CD4-positive, alpha-beta T cell (primary cell): ENCODE measurements at regions not wholly inside any gene's neighbourhood (a gene's known extent, or its start where the extent isn't known, plus 50 kb on each side); places are given as distances from the start of the nearest gene placed in this dataset.

Experiments used
- ATAC-seq: fragments of 200-7000 bp; cut with Tn5 transposase; one replicate; pipeline ENCODE4 v1.10.0; 2022; ENCODE audit warnings: mild to moderate bottlenecking; ENCODE audit not compliant: poor library complexity
- CTCF ChIA-PET: fragments of 350-600 bp; sonication (Branson Sonifier 250); formaldehyde crosslinking; loops from one replicate; lab custom pipeline; 2021; ENCODE audit warnings: antibody characterized with exemption, inconsistent platforms; lab: Charles Lee
- POLR2A ChIA-PET: fragments of 350-600 bp; sonication (Branson Sonifier 250); formaldehyde crosslinking; loops from one replicate; lab custom pipeline; 2021; ENCODE audit warnings: antibody characterized with exemption, inconsistent platforms; lab: Charles Lee
- DNase-seq, 14 experiments: peaks; one replicate each; pipeline ENCODE4 v3.0.0-alpha.2; 2013 to 2020; ENCODE audit warnings: mixed read lengths in 2 of 14
- H3K27ac ChIP-seq, 2 donors: one replicate each; pipeline versions ENCODE4 v1.5.1 to v1.7.0; 2013; ENCODE audit warnings: low read length in 2 of 2, low read depth in 1 of 2, mild to moderate bottlenecking in 1 of 2
- H3K27me3 ChIP-seq, 2 experiments: 1 replicate in 1 of 2; 2 replicates in 1 of 2; pipeline versions ENCODE4 v1.6.1 to v1.7.0; 2013; ENCODE audit warnings: low read length in 2 of 2, control low read depth in 1 of 2, mild to moderate bottlenecking in 1 of 2, moderate library complexity in 1 of 2; ENCODE audit not compliant: insufficient read depth in 2 of 2, control insufficient read depth in 1 of 2
- H3K36me3 ChIP-seq: one replicate; pipeline ENCODE4 v1.6.1; 2013; ENCODE audit warnings: low read length, control low read depth; ENCODE audit not compliant: insufficient read depth
- H3K4me1 ChIP-seq: one replicate; pipeline ENCODE4 v1.6.1; 2013; ENCODE audit warnings: low read length, control low read depth; ENCODE audit not compliant: insufficient read depth
- H3K4me3 ChIP-seq: one replicate; pipeline ENCODE4 v1.5.1; 2013; ENCODE audit warnings: mild to moderate bottlenecking, low read length, moderate library complexity
- H3K9me3 ChIP-seq, 2 experiments: 1 replicate in 1 of 2; 2 replicates in 1 of 2; pipeline versions ENCODE4 v1.6.1 to v1.7.0; 2013; ENCODE audit warnings: low read length in 2 of 2, mild to moderate bottlenecking in 2 of 2, control low read depth in 1 of 2, moderate library complexity in 1 of 2; ENCODE audit not compliant: control insufficient read depth in 1 of 2, insufficient read depth in 1 of 2
- H3K27ac Mint-ChIP-seq: one replicate; pipeline ENCODE4 v1.8.0; 2020; ENCODE audit warnings: mixed read lengths
- H3K27me3 Mint-ChIP-seq: one replicate; pipeline ENCODE4 v1.8.0; 2021; ENCODE audit warnings: mixed read lengths
- H3K36me3 Mint-ChIP-seq: one replicate; pipeline ENCODE4 v1.8.0; 2021; ENCODE audit warnings: low read depth, mixed read lengths
- H3K4me1 Mint-ChIP-seq: one replicate; pipeline ENCODE4 v1.8.0; 2021; ENCODE audit warnings: low read depth, mixed read lengths
- H3K4me3 Mint-ChIP-seq: one replicate; pipeline ENCODE4 v1.8.0; 2020; ENCODE audit warnings: mild to moderate bottlenecking, mixed read lengths
- H3K9me3 Mint-ChIP-seq: one replicate; pipeline ENCODE4 v1.8.0; 2020; ENCODE audit warnings: mixed read lengths
- CTCF ChIP-seq: fragments of 200-600 bp; IDR thresholded peaks from one replicate; pipeline ENCODE4 v1.8.0; 2022; ENCODE audit warnings: antibody characterized with exemption, mild to moderate bottlenecking
- intact Hi-C, 2 experiments: fragments of 100-400 bp; cut with DNase I in 1 of 2; cut with micrococcal nuclease in 1 of 2; formaldehyde crosslinking; loops; one replicate each; pipeline versions ENCODE4 v1.15.1 to v1.9.0; 2023 to 2025; cut with DNase I, micrococcal nuclease

GRCh38 chr16:61587526-61587925 is 448.7 kb downstream of the CDH8 start:
- H3K27ac ChIP-seq: no peak overlapping the region
- no peaks in the 10 kb centered on the region for H3K9me3 ChIP-seq
- no peaks in the 10 kb centered on the region for H3K4me1 ChIP-seq
- no peaks in the 10 kb centered on the region for H3K36me3 Mint-ChIP-seq
- H3K4me1 Mint-ChIP-seq: no peaks in the 10 kb centered on the region
- H3K27me3 ChIP-seq: no peaks in the 10 kb centered on the region
- TF ChIP-seq CTCF: no peak
- H3K36me3 ChIP-seq: no peaks in the 10 kb centered on the region
- DNase-seq (no peak), ATAC-seq (no peak)
- intact Hi-C loops: no loop called here
- H3K27me3 Mint-ChIP-seq: no peaks in the 10 kb centered on the region
- no peak overlapping the region for H3K4me3 ChIP-seq
- no peak overlapping the region for H3K4me3 Mint-ChIP-seq
- H3K9me3 Mint-ChIP-seq: peaks cover 16% of the 10 kb centered on the region
- no peak overlapping the region for H3K27ac Mint-ChIP-seq
- ChIA-PET CTCF (no interaction called here), POLR2A (no interaction called here)

DNA sequence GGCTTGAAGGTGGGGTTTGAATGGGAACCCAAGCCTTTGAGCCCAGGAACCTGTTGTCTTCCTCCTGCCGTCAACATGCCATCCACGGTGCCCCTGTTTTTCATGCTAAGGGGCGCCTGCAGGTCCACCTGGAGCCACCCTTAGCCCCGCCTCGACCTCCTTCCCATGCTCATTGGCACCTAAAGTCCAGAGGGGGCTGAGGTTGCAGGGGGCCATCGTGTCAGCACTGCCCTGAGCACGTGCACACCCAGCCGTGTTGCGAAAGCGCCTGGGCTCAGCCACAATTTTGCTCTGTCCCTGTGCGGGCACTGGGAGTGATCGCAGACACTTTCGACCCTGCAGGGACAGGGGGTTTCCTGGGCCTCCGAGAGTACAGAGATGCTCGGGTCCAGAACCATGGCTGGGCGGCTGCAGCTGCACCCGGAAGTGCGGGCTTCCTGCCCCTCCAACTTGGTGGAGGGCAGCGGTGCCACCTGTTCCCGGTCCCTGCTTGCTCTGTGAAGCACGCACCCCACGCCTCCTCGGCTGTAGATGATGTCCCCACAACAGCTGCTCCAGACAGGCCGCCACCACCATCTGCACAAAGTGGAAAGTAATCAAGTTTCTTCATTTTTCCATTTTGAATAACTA is 454.7 kb downstream of the CDH8 start:
- ChIA-PET POLR2A (no interaction called here), CTCF (no interaction called here)
- peaks cover 0 to 19% of the 10 kb centered on the region in 2 experiments for H3K9me3 ChIP-seq
- no peak overlapping the region for H3K27ac Mint-ChIP-seq
- H3K9me3 Mint-ChIP-seq: peaks cover 12% of the 10 kb centered on the region
- no peak overlapping the region for H3K27ac ChIP-seq
- no peaks in the 10 kb centered on the region for H3K36me3 Mint-ChIP-seq
- no peaks in the 10 kb centered on the region for H3K4me1 ChIP-seq
- no peak for DNase-seq
- intact Hi-C loops: no loop called here
- no peaks in the 10 kb centered on the region for H3K27me3 ChIP-seq
- H3K4me1 Mint-ChIP-seq: no peaks in the 10 kb centered on the region
- H3K4me3 Mint-ChIP-seq: no peak overlapping the region
- no peak for TF ChIP-seq CTCF
- H3K36me3 ChIP-seq: no peaks in the 10 kb centered on the region
- no peak for ATAC-seq
- no peak overlapping the region for H3K4me3 ChIP-seq
- H3K27me3 Mint-ChIP-seq: no peaks in the 10 kb centered on the region

GRCh38 chr16:61580579-61580978 is 455.7 kb downstream of the CDH8 start:
- H3K4me3 ChIP-seq: no peak overlapping the region
- H3K27me3 ChIP-seq: no peaks in the 10 kb centered on the region
- ATAC-seq: no peak
- H3K27ac ChIP-seq: no peak overlapping the region
- H3K4me1 ChIP-seq: no peaks in the 10 kb centered on the region
- Mint-ChIP-seq H3K4me3 (no peak overlapping the region), H3K27ac (no peak overlapping the region), H3K4me1 (no peaks in the 10 kb centered on the region), H3K36me3 (no peaks in the 10 kb centered on the region), H3K9me3 (peaks cover 12% of the 10 kb centered on the region), H3K27me3 (no peaks in the 10 kb centered on the region)
- no peaks in the 10 kb centered on the region for H3K36me3 ChIP-seq
- no peak for TF ChIP-seq CTCF
- intact Hi-C loops: no loop called here
- no peak for DNase-seq
- ChIA-PET CTCF (no interaction called here), POLR2A (no interaction called here)
- peaks cover 0 to 28% of the 10 kb centered on the region in 2 experiments for H3K9me3 ChIP-seq
